ENCODE measurements at regions not wholly inside any gene's neighbourhood (a gene's known extent, or its start where the extent isn't known, plus 50 kb on each side); places are given as distances from the start of the nearest gene placed in this dataset.

DNA sequence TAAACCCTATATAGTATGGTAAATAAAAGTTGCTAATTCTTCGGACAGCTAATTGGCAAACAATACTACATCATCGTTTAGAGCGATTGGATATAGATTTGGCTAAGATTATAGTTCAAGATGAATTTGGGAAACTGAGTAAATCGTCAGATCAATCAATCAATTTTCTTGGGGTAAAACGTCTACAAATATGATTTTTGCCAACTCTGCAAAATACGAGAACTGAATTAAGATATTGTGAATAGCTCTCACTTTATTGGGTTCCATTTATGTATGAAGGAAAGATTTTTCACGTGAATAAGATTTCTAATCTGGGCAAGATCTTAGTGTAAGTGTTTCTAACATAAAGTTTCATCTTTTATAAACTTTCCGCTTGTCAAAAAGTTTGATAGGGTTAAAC lies 132.9 kb upstream of the AGR3 start:
- TF ChIP-seq, protein P1, sequence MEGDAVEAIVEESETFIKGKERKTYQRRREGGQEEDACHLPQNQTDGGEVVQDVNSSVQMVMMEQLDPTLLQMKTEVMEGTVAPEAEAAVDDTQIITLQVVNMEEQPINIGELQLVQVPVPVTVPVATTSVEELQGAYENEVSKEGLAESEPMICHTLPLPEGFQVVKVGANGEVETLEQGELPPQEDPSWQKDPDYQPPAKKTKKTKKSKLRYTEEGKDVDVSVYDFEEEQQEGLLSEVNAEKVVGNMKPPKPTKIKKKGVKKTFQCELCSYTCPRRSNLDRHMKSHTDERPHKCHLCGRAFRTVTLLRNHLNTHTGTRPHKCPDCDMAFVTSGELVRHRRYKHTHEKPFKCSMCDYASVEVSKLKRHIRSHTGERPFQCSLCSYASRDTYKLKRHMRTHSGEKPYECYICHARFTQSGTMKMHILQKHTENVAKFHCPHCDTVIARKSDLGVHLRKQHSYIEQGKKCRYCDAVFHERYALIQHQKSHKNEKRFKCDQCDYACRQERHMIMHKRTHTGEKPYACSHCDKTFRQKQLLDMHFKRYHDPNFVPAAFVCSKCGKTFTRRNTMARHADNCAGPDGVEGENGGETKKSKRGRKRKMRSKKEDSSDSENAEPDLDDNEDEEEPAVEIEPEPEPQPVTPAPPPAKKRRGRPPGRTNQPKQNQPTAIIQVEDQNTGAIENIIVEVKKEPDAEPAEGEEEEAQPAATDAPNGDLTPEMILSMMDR (IDR thresholded peaks at IDR 0.05; ENCODE audit: unreplicated experiment): no peak
- Mint-ChIP-seq H3K27ac (ENCODE audit: unreplicated experiment) (no peak overlapping the region), H3K4me1 (ENCODE audit: unreplicated experiment) (peaks cover 16% of the 10 kb centered on the region), H3K4me3 (ENCODE audit: unreplicated experiment) (no peak overlapping the region), H3K27me3 (ENCODE audit: unreplicated experiment) (peaks cover 2% of the 10 kb centered on the region), H3K9me3 (ENCODE audit: unreplicated experiment) (no peaks in the 10 kb centered on the region), H3K36me3 (ENCODE audit: low read depth, unreplicated experiment) (no peaks in the 10 kb centered on the region)
- DNase-seq (ENCODE audit: low spot score): no peak

DNA sequence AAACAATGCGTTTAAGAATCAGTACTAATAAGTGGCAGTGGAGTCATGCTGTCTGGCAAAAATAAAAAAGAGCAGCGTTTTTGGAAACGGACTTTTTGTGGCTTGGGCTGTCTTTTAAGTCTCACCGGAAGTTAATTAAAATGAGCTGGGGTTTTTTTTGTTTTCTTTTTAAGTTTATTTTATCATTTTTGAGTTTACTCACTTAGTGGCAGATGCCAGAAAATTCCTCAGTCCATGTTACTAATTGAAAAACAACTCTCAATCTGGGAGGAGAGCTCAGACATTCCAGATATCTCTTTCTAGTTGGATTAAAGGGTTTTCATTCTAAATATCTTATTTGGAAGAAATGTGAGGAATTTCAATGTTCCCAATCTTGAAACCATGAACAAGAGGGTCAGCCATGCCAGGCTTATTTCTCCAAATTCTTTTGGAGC lies 133.8 kb upstream of the AGR3 start:
- DNase-seq (ENCODE audit: low spot score): no peak
- TF ChIP-seq, protein P1 (IDR thresholded peaks at IDR 0.05; ENCODE audit: unreplicated experiment): no peak
- no peak overlapping the region for H3K4me3 Mint-ChIP-seq (ENCODE audit: unreplicated experiment)
- H3K27ac Mint-ChIP-seq (ENCODE audit: unreplicated experiment): no peak overlapping the region
- H3K9me3 Mint-ChIP-seq (ENCODE audit: unreplicated experiment): no peaks in the 10 kb centered on the region
- no peaks in the 10 kb centered on the region for H3K36me3 Mint-ChIP-seq (ENCODE audit: low read depth, unreplicated experiment)
- H3K27me3 Mint-ChIP-seq (ENCODE audit: unreplicated experiment): peaks cover 2% of the 10 kb centered on the region
- H3K4me1 Mint-ChIP-seq (ENCODE audit: unreplicated experiment): peaks cover 18% of the 10 kb centered on the region

DNA sequence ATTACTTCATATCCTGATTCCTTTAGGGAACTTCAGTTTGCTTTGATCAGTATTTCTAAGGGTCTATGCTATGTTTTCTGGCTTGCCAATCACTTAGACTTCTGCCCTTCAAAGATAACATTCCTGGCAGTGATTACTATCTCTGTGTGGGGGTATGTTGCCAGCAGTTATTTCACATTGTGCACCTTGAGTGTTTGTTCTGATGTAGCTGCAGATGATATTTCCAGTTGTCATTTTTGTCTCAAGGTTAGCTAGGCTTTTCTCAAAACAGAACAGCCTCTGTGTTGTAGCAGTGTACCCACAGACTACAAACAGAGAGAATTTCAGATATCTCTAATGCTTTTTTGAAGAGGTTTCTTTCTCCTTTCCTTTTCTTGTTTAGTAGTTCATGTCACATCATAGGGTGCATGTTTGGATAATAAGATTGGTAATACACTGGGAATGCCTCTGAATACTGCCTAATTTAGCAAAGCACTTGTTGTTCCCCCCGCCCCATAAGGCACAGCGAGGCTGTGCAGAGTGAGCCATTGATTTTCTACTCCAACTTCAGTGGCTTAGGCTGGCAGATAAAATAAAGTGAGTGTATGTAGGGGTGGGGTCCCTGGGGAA lies 134.7 kb upstream of the AGR3 start:
- H3K36me3 Mint-ChIP-seq (ENCODE audit: low read depth, unreplicated experiment): no peaks in the 10 kb centered on the region
- peaks cover 2% of the 10 kb centered on the region for H3K27me3 Mint-ChIP-seq (ENCODE audit: unreplicated experiment)
- H3K9me3 Mint-ChIP-seq (ENCODE audit: unreplicated experiment): no peaks in the 10 kb centered on the region
- H3K27ac Mint-ChIP-seq (ENCODE audit: unreplicated experiment): no peak overlapping the region
- no peak overlapping the region for H3K4me3 Mint-ChIP-seq (ENCODE audit: unreplicated experiment)
- H3K4me1 Mint-ChIP-seq (ENCODE audit: unreplicated experiment): peaks cover 15% of the 10 kb centered on the region
- no peak for DNase-seq (ENCODE audit: low spot score)
- TF ChIP-seq, protein P1 (IDR thresholded peaks at IDR 0.05; ENCODE audit: unreplicated experiment): no peak

DNA sequence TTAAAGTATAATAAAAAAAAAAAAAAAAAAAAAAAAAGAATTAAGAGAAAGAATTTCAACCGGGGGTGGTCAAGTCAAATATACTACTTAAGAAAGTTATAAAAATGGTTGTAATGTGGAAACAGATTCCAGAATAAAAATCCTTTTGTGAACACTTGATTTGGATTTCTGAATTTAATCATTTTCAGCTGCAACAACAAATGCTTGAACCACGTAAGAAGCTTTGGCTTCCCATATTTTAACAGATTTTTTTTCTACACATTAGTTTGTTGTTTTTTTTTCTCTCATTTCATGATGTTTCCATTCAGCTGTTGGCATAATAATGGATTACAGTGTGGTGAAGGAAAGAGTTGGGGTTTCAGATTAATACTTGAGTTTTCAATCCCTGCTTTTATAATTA lies 137.3 kb upstream of the AGR3 start:
- no peaks in the 10 kb centered on the region for H3K9me3 Mint-ChIP-seq (ENCODE audit: unreplicated experiment)

DNA sequence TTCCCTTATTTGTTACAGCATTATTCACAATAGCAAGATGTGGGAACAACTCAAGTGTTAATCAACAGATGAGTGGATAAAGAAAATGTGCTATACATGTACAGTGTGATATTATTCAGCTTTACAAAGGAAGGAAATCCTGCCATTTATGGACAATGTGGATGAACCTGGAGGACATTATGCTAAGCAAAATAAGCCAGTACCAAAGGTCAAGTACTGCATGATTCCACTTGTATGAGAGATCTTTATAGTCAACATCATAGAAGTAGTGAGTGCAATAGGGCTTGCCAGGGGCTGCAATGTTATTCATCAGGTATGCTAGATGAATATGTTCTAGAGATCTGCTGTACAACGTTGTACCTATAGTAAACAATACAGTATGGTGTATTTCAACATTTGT lies 138.5 kb upstream of the AGR3 start:
- Mint-ChIP-seq H3K4me3 (ENCODE audit: unreplicated experiment) (no peak overlapping the region), H3K9me3 (ENCODE audit: unreplicated experiment) (no peaks in the 10 kb centered on the region), H3K36me3 (ENCODE audit: low read depth, unreplicated experiment) (no peaks in the 10 kb centered on the region), H3K27me3 (ENCODE audit: unreplicated experiment) (no peaks in the 10 kb centered on the region), H3K27ac (ENCODE audit: unreplicated experiment) (no peak overlapping the region), H3K4me1 (ENCODE audit: unreplicated experiment) (peaks cover 9% of the 10 kb centered on the region)
- DNase-seq (ENCODE audit: low spot score): no peak
- TF ChIP-seq, protein P1 (IDR thresholded peaks at IDR 0.05; ENCODE audit: unreplicated experiment): no peak

More for the DNA sequence above, 137.3 kb upstream of the AGR3 start:
- Mint-ChIP-seq H3K4me3 (ENCODE audit: unreplicated experiment) (no peak overlapping the region), H3K36me3 (ENCODE audit: low read depth, unreplicated experiment) (no peaks in the 10 kb centered on the region), H3K27me3 (ENCODE audit: unreplicated experiment) (no peaks in the 10 kb centered on the region), H3K4me1 (ENCODE audit: unreplicated experiment) (peaks cover 9% of the 10 kb centered on the region), H3K27ac (ENCODE audit: unreplicated experiment) (no peak overlapping the region)
- DNase-seq (ENCODE audit: low spot score): no peak
- TF ChIP-seq, protein P1 (IDR thresholded peaks at IDR 0.05; ENCODE audit: unreplicated experiment): no peak
